GM12864 (cell line): ENCODE measurements at regions not wholly inside any gene's neighbourhood (a gene's known extent, or its start where the extent isn't known, plus 50 kb on each side); places are given as distances from the start of the nearest gene placed in this dataset.

Experiments used
- DNase-seq: peaks from one replicate; pipeline ENCODE4 v3.0.0-alpha.2; 2011; ENCODE audit warnings: low read depth
- H3K4me3 ChIP-seq: 2 replicates; pipeline ENCODE4 v1.5.1; 2011; ENCODE audit warnings: mild to moderate bottlenecking, low read depth, low read length, control low read depth
- CTCF ChIP-seq: IDR thresholded peaks from 2 replicates; pipeline ENCODE4 v1.5.1; 2011; ENCODE audit warnings: low read depth, mild to moderate bottlenecking, moderate library complexity, low read length, control low read depth, inconsistent platforms; ENCODE audit errors: missing control alignments

GRCh38 chr13:47474326-47474725, 526.7 kb downstream of the SUCLA2 start:
- H3K4me3 ChIP-seq: no peak overlapping the region
- no peak for TF ChIP-seq CTCF

GRCh38 chr13:47472516-47472915, 528.6 kb downstream of the SUCLA2 start:
- no peak for DNase-seq
- TF ChIP-seq CTCF: no peak
- H3K4me3 ChIP-seq: no peak overlapping the region

More at GRCh38 chr13:47474326-47474725, 526.7 kb downstream of the SUCLA2 start:
- no peak for DNase-seq

- no peak for TF ChIP-seq CTCF
- DNase-seq: no peak
- H3K4me3 ChIP-seq: no peak overlapping the region
Observed at GRCh38 chr13:47463726-47464125, 537.3 kb downstream of the SUCLA2 start.

DNA sequence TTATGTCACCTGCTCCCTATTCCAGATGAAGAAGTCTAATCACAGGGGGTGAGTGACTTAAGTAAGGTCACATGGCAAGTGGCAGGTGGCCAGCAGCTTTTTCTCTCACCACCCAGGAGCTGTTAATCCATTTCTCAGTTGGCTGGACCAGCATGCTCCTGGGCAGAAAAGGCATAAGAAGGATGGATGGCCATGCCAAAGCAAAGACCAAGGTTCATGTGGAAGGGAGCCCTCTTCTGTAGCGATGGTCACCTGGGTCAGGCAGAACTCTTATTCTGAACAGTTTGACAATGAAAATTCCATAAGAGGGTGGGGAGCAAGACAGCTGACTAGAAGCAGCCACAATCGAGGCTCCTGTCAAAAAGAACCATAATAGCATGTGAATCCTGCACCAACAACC, 538.1 kb downstream of the SUCLA2 start:
- H3K4me3 ChIP-seq: no peak overlapping the region
- no peak for TF ChIP-seq CTCF
- no peak for DNase-seq

- TF ChIP-seq CTCF: no peak
- no peak overlapping the region for H3K4me3 ChIP-seq
- no peak for DNase-seq
Observed at GRCh38 chr13:47461816-47462215, 539.3 kb downstream of the SUCLA2 start.

DNA sequence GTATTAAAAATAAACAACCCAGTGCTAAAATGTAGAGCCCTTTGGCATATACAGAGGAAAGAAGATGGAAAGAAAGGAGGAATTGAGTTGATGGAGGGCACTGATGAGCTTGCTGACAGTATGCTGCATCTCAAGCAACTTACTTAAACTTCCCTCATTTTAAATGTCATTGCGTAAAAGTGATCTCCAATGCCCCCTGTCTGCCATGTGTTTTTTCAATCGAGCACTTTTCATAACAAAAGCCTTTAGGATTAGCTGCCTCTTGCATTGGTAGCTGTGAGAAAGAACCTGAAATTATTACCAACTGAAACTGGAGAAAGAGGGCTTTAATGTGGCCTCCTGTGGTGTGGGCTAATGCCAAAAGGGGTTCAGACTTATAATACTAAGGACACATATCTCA, 541.6 kb downstream of the SUCLA2 start:
- H3K4me3 ChIP-seq: no peak overlapping the region
- TF ChIP-seq CTCF: peak; percentile 20
- no peak for DNase-seq

GRCh38 chr13:47457626-47458025, 543.4 kb downstream of the SUCLA2 start:
- no peak for DNase-seq
- H3K4me3 ChIP-seq: no peak overlapping the region
- TF ChIP-seq CTCF: no peak
